ENCODE measurements at regions not wholly inside any gene's neighbourhood (a gene's known extent, or its start where the extent isn't known, plus 50 kb on each side); places are given as distances from the start of the nearest gene placed in this dataset.

DNA sequence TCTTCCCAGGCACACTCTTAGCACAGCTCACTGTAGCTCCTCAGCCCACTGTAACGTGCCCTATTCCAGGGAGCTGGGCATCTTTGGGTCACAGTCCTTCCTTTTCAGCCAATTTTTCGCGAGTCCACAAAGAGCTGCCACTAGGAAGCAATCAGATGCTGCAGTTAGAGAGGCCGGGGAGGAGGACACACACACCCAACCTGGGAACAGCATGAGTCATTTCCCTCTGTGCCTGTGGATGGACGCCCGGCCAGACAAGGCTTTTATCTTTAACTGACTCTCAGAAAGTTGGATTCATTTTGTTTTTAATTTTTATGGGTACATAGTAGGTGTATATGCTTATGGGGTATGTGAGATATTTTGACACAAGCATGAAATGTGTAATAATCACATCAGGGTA is 918.6 kb downstream of the UQCRFS1 start:
- H3K27me3 Mint-ChIP-seq (ENCODE audit: low read depth): no peaks in the 10 kb centered on the region
- H3K4me2 ChIP-seq (ENCODE audit: insufficient read depth, insufficient read length, low read length): no peak overlapping the region
- TF ChIP-seq, protein P1, sequence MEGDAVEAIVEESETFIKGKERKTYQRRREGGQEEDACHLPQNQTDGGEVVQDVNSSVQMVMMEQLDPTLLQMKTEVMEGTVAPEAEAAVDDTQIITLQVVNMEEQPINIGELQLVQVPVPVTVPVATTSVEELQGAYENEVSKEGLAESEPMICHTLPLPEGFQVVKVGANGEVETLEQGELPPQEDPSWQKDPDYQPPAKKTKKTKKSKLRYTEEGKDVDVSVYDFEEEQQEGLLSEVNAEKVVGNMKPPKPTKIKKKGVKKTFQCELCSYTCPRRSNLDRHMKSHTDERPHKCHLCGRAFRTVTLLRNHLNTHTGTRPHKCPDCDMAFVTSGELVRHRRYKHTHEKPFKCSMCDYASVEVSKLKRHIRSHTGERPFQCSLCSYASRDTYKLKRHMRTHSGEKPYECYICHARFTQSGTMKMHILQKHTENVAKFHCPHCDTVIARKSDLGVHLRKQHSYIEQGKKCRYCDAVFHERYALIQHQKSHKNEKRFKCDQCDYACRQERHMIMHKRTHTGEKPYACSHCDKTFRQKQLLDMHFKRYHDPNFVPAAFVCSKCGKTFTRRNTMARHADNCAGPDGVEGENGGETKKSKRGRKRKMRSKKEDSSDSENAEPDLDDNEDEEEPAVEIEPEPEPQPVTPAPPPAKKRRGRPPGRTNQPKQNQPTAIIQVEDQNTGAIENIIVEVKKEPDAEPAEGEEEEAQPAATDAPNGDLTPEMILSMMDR (conservative IDR thresholded peaks at IDR 0.05): no peak

More for the DNA sequence above, 918.6 kb downstream of the UQCRFS1 start:
- Mint-ChIP-seq H3K9me3 (no peaks in the 10 kb centered on the region; a peak in 1 of 5 replicates), H3K36me3 (ENCODE audit: insufficient read depth in 1 of 3, low read depth in 3 of 3) (no peaks in the 10 kb centered on the region), H3K4me3 (no peak overlapping the region), H3K27ac (peak overlapping the region in 2 of 3 experiments; percentile 57 to 69; a peak in 2 of 7 replicates), H3K4me1 (peaks cover 51 to 52% of the 10 kb centered on the region in 2 experiments)
- Histone ChIP-seq H4K20me1 (ENCODE audit: control insufficient read depth, insufficient read depth, insufficient read length) (no peaks in the 10 kb centered on the region), H3K9me3 (ENCODE audit: control insufficient read depth, low read depth, low read length) (no peaks in the 10 kb centered on the region), H4K91ac (ENCODE audit: insufficient read length, low read depth, low read length) (no peak overlapping the region), H3K14ac (ENCODE audit: insufficient read depth, low read length) (no peak overlapping the region), H4K8ac (replicated peaks; ENCODE audit: insufficient read length, low read depth, low read length) (no peak overlapping the region), H3K23ac (ENCODE audit: insufficient read length, low read depth, low read length) (no peak overlapping the region), H3T11ph (ENCODE audit: low read length) (no peak overlapping the region), H3K79me2 (ENCODE audit: insufficient read depth, low read length) (no peaks in the 10 kb centered on the region), H3K4me1 (ENCODE audit: insufficient read depth, low read length) (peaks cover 17% of the 10 kb centered on the region), H2BK120ac (ENCODE audit: low read depth, low read length, poor library complexity, severe bottlenecking) (no peak overlapping the region), H2BK12ac (ENCODE audit: insufficient read length, low read depth, low read length) (no peak overlapping the region), H3K23me2 (ENCODE audit: insufficient read length, low read depth, low read length, poor library complexity, severe bottlenecking) (no peaks in the 10 kb centered on the region), H3K79me1 (ENCODE audit: insufficient read depth, low read depth, low read length, poor library complexity, severe bottlenecking) (no peaks in the 10 kb centered on the region), H3K18ac (ENCODE audit: insufficient read length, low read depth, low read length) (no peak overlapping the region), H2AFZ (ENCODE audit: low read length) (no peak overlapping the region), H3K27ac (ENCODE audit: insufficient read length, low read depth, low read length) (no peak overlapping the region), H3K27me3 (ENCODE audit: insufficient read depth, low read length) (no peaks in the 10 kb centered on the region), H2AK5ac (ENCODE audit: insufficient read length, low read length) (no peak overlapping the region), H2BK15ac (ENCODE audit: low read depth, low read length) (no peak overlapping the region), H3K4ac (ENCODE audit: low read depth, low read length) (no peak overlapping the region), H3K9ac (ENCODE audit: extremely low read depth, insufficient read length, low read length) (no peak overlapping the region), H2BK20ac (ENCODE audit: low read depth, low read length, poor library complexity, severe bottlenecking) (no peak overlapping the region), H3K56ac (ENCODE audit: insufficient read length, low read depth, low read length) (no peak overlapping the region), H2BK5ac (ENCODE audit: insufficient read length, low read length) (no peak overlapping the region), H4K5ac (ENCODE audit: insufficient read length, low read depth, low read length) (no peak overlapping the region)
- no CpG with 5 or more reads among the region's 6 CpGs for WGBS (ENCODE audit: extremely low coverage, insufficient read length, low lambda C conversion rate)
- DNase-seq: no peak
